ENCODE measurements at regions not wholly inside any gene's neighbourhood (a gene's known extent, or its start where the extent isn't known, plus 50 kb on each side); places are given as distances from the start of the nearest gene placed in this dataset.

DNA sequence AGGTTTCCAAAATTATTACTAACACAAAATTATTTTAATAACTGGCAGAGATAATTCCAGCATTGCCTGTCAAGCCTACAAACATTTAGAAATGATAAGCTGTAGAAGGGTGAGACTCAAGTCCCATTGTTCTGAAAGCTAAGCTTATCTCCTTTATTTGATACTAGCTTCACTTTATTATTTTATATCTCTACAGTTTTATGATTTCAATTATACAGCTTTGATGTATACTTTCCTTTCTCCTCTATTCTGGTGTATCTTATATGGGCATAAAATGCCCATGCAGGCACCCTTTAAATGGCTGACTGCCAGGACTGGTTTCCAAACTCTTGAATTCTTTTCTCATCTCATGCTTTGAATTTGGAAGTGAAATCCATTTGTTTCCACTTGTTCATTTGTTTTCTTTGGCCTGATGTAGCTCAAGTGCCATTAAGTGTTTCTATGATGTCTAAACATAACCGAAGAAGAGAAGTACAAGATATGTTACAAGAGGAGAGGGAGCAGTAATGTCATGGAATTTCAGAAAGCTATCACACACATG lies 372.1 kb upstream of the ARHGEF26 start:
- TF ChIP-seq, protein P1, sequence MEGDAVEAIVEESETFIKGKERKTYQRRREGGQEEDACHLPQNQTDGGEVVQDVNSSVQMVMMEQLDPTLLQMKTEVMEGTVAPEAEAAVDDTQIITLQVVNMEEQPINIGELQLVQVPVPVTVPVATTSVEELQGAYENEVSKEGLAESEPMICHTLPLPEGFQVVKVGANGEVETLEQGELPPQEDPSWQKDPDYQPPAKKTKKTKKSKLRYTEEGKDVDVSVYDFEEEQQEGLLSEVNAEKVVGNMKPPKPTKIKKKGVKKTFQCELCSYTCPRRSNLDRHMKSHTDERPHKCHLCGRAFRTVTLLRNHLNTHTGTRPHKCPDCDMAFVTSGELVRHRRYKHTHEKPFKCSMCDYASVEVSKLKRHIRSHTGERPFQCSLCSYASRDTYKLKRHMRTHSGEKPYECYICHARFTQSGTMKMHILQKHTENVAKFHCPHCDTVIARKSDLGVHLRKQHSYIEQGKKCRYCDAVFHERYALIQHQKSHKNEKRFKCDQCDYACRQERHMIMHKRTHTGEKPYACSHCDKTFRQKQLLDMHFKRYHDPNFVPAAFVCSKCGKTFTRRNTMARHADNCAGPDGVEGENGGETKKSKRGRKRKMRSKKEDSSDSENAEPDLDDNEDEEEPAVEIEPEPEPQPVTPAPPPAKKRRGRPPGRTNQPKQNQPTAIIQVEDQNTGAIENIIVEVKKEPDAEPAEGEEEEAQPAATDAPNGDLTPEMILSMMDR (IDR thresholded peaks at IDR 0.05; ENCODE audit: partially characterized antibody, unreplicated experiment), result no peak
- DNase-seq, result no peak
- Mint-ChIP-seq H3K9me3 (ENCODE audit: unreplicated experiment) (peaks cover 5% of the 10 kb centered on the region), H3K27me3 (ENCODE audit: unreplicated experiment) (peaks cover 3% of the 10 kb centered on the region), H3K4me1 (ENCODE audit: low read depth, unreplicated experiment) (peaks cover 17% of the 10 kb centered on the region), H3K36me3 (ENCODE audit: unreplicated experiment) (no peaks in the 10 kb centered on the region), H3K4me3 (ENCODE audit: unreplicated experiment) (peak overlapping the region; percentile 0), H3K27ac (ENCODE audit: unreplicated experiment) (no peak overlapping the region)

DNA sequence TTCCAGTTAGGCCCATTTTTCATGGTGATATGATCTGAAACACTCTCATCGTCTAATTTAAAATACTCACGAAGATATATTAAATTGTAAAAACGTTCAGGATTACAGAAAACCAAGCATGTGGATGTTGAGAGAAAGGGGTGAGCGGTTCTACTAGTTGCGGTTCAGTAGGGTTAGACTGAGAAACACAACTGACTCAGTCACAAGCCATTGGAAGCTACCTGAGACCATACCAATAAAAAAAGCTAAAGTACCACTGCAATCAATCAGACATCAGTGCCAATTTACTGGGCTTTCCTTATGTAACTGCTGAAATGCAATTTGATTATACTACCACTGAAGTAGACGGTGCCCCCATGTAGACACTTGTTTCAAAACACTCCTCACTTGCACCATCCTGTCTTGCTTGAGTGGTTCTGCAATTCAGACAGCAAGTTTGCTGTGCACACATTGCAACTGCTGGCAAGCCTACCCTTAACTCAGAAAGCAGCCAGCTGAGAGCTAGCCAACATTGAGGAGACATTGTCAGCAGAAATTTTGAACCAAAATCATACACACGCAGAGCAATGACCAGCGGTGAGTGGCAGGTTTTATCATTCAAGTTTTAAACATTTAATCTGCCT lies 368.7 kb upstream of the ARHGEF26 start:
- TF ChIP-seq, protein P1 (IDR thresholded peaks at IDR 0.05; ENCODE audit: partially characterized antibody, unreplicated experiment), result no peak
- Mint-ChIP-seq H3K27ac (ENCODE audit: unreplicated experiment) (no peak overlapping the region), H3K4me1 (ENCODE audit: low read depth, unreplicated experiment) (peaks cover 17% of the 10 kb centered on the region), H3K27me3 (ENCODE audit: unreplicated experiment) (peaks cover 3% of the 10 kb centered on the region), H3K4me3 (ENCODE audit: unreplicated experiment) (no peak overlapping the region), H3K9me3 (ENCODE audit: unreplicated experiment) (peaks cover 7% of the 10 kb centered on the region), H3K36me3 (ENCODE audit: unreplicated experiment) (no peaks in the 10 kb centered on the region)
- no peak for DNase-seq

DNA sequence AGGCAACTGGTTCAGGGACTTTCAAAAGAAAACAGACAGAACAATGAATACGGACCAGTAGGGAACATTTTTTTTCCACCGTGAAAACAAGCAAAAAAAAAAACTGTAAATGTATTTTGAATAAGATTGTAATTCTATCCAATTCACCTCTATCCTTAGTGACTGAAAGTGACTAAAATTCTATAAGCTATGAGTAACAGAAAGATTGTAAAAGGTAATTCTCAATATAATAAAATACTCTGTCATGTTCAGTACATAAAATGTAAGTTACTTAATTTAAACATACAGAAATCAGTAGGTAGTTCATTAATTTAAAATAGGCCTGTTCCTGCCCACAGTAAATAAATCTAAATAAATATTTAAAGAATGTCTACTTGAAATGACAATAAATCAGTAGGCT lies 368.2 kb upstream of the ARHGEF26 start:
- no peak for DNase-seq
- peaks cover 17% of the 10 kb centered on the region for H3K4me1 Mint-ChIP-seq (ENCODE audit: low read depth, unreplicated experiment)
- peaks cover 7% of the 10 kb centered on the region for H3K9me3 Mint-ChIP-seq (ENCODE audit: unreplicated experiment)
- H3K27ac Mint-ChIP-seq (ENCODE audit: unreplicated experiment), result no peak overlapping the region
- H3K36me3 Mint-ChIP-seq (ENCODE audit: unreplicated experiment), result no peaks in the 10 kb centered on the region
- TF ChIP-seq, protein P1 (IDR thresholded peaks at IDR 0.05; ENCODE audit: partially characterized antibody, unreplicated experiment), result no peak
- H3K27me3 Mint-ChIP-seq (ENCODE audit: unreplicated experiment), result peaks cover 3% of the 10 kb centered on the region
- no peak overlapping the region for H3K4me3 Mint-ChIP-seq (ENCODE audit: unreplicated experiment)

DNA sequence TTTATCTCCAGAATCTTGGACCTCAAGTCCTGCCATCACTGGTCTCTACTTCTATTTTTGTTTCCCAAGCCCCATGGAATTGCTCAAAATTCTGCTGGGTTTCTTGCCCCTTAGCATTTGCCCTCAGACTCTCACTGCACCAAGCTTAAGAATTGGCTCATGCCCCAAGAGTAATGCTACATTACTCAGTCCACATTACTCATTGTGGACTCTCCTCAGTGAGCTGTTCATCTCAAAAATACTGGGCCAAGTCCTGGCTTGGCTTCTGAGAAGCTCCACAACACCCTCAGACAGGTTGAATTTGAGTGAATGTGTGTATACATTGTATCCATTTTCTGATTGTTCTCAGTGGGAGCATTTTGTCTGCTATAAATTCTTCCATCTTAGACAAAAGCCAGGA lies 364.4 kb upstream of the ARHGEF26 start:
- TF ChIP-seq, protein P1 (IDR thresholded peaks at IDR 0.05; ENCODE audit: partially characterized antibody, unreplicated experiment), result no peak
- H3K27me3 Mint-ChIP-seq (ENCODE audit: unreplicated experiment), result no peaks in the 10 kb centered on the region
- H3K4me3 Mint-ChIP-seq (ENCODE audit: unreplicated experiment), result no peak overlapping the region
- H3K4me1 Mint-ChIP-seq (ENCODE audit: low read depth, unreplicated experiment), result peaks cover 5% of the 10 kb centered on the region
- peaks cover 2% of the 10 kb centered on the region for H3K9me3 Mint-ChIP-seq (ENCODE audit: unreplicated experiment)
- H3K36me3 Mint-ChIP-seq (ENCODE audit: unreplicated experiment), result no peaks in the 10 kb centered on the region
- no peak for DNase-seq
- H3K27ac Mint-ChIP-seq (ENCODE audit: unreplicated experiment), result no peak overlapping the region

DNA sequence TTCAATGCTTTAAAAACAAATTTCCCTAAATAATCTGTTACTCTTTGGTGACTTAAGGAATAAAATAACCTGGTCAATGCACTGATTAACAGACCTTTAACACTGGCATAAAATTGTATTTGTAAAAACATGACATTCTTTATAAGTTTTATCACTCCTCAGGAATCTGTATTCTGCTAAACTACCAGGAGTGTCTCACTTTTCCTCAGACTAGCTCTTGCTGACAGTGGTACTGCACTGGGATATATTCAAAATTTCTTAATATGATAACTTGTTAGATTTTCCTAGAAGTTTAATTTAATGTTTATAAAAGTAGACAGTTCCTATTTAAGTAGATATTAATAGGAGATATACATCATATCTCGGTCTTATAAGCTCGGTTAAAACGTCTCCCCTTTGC lies 363.4 kb upstream of the ARHGEF26 start:
- H3K9me3 Mint-ChIP-seq (ENCODE audit: unreplicated experiment), result peaks cover 2% of the 10 kb centered on the region
- H3K4me3 Mint-ChIP-seq (ENCODE audit: unreplicated experiment), result no peak overlapping the region
- peaks cover 2% of the 10 kb centered on the region for H3K4me1 Mint-ChIP-seq (ENCODE audit: low read depth, unreplicated experiment)
- DNase-seq, result no peak
- TF ChIP-seq, protein P1 (IDR thresholded peaks at IDR 0.05; ENCODE audit: partially characterized antibody, unreplicated experiment), result no peak
- no peaks in the 10 kb centered on the region for H3K27me3 Mint-ChIP-seq (ENCODE audit: unreplicated experiment)
- no peaks in the 10 kb centered on the region for H3K36me3 Mint-ChIP-seq (ENCODE audit: unreplicated experiment)
- no peak overlapping the region for H3K27ac Mint-ChIP-seq (ENCODE audit: unreplicated experiment)
